ENCODE measurements at regions not wholly inside any gene's neighbourhood (a gene's known extent, or its start where the extent isn't known, plus 50 kb on each side); places are given as distances from the start of the nearest gene placed in this dataset.

DNA sequence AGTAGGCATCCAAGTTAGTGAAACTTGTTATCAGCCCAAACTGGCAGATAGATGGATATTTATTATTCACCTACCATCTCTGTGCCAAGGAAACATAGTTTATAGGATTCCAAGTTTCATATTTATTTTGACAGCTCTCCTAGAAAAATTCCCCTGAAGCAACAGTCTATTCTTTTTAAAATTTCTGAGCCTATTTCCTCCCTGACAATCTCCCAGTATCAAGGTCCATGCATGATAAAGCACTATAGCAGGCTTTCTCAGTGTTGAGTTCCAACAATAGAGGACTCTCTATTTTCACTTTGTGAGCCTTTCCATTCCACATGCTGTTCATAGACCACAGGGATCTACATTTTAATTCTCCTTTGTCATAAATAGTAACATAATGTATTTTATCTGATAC, 312.6 kb downstream of the SLITRK6 start:
- Histone ChIP-seq H4K20me1 (ENCODE audit: insufficient read depth, low read length) (no peaks in the 10 kb centered on the region), H3K27me3 (ENCODE audit: low read depth, low read length) (no peaks in the 10 kb centered on the region), H3K27ac (ENCODE audit: low read length) (no peak overlapping the region), H3K4me2 (ENCODE audit: low read length) (no peak overlapping the region), H2AFZ (ENCODE audit: low read depth, low read length) (no peak overlapping the region), H3K4me1 (ENCODE audit: low read length) (no peaks in the 10 kb centered on the region), H3K79me2 (ENCODE audit: low read length) (no peaks in the 10 kb centered on the region), H3K4me3 (ENCODE audit: low read length) (no peak overlapping the region), H3K36me3 (replicated peaks; ENCODE audit: low read depth, low read length) (no peaks in the 10 kb centered on the region), H3K9ac (ENCODE audit: low read length) (no peak overlapping the region), H3K9me3 (ENCODE audit: insufficient read depth, low read length) (no peaks in the 10 kb centered on the region)
- TF ChIP-seq CTCF (IDR thresholded peaks at IDR 0.05; ENCODE audit: low read depth, low read length) (no peak), EZH2phosphoT487 (IDR thresholded peaks at IDR 0.05; ENCODE audit: low read depth) (no peak)

GRCh38 chr13:85473144-85473543, 326.1 kb downstream of the SLITRK6 start:
- Histone ChIP-seq H4K20me1 (ENCODE audit: insufficient read depth, low read length) (no peaks in the 10 kb centered on the region), H3K9me3 (ENCODE audit: insufficient read depth, low read length) (0 out of 2 replicates have a peak, but pooled peaks cover 2% of the 10 kb centered on the region), H3K4me3 (ENCODE audit: low read length) (no peak overlapping the region), H3K27ac (ENCODE audit: low read length) (no peak overlapping the region), H3K27me3 (ENCODE audit: low read depth, low read length) (no peaks in the 10 kb centered on the region), H3K9ac (ENCODE audit: low read length) (no peak overlapping the region), H3K4me1 (ENCODE audit: low read length) (peaks cover 9% of the 10 kb centered on the region), H2AFZ (ENCODE audit: low read depth, low read length) (no peak overlapping the region), H3K79me2 (ENCODE audit: low read length) (no peaks in the 10 kb centered on the region), H3K36me3 (replicated peaks; ENCODE audit: low read depth, low read length) (no peaks in the 10 kb centered on the region), H3K4me2 (ENCODE audit: low read length) (no peak overlapping the region)
- no peak for TF ChIP-seq EZH2phosphoT487 (IDR thresholded peaks at IDR 0.05; ENCODE audit: low read depth)
- no peak for TF ChIP-seq CTCF (IDR thresholded peaks at IDR 0.05; ENCODE audit: low read depth, low read length)

DNA sequence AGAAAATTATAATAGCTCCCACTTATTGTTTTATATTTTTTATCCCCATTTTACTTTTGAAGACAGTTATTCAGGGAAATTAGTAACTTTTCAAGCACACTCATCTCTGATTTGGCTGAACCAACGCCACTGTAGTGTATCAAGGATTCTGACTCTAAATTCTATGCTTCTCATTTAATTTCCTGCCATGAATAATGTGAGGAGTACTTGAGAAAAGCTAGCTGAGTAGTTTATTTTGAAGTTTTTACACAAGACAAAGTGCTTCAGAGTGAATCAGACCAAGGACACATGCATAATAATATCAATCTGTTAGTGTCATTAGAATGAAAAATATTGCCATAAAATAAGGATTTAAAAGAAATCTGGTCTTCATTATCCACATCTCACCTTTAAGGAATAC, 329.9 kb downstream of the SLITRK6 start:
- TF ChIP-seq EZH2phosphoT487 (IDR thresholded peaks at IDR 0.05; ENCODE audit: low read depth) = no peak
- TF ChIP-seq CTCF (IDR thresholded peaks at IDR 0.05; ENCODE audit: low read depth, low read length) = no peak
- Histone ChIP-seq H3K4me3 (ENCODE audit: low read length) (no peak overlapping the region), H2AFZ (ENCODE audit: low read depth, low read length) (no peak overlapping the region)

DNA sequence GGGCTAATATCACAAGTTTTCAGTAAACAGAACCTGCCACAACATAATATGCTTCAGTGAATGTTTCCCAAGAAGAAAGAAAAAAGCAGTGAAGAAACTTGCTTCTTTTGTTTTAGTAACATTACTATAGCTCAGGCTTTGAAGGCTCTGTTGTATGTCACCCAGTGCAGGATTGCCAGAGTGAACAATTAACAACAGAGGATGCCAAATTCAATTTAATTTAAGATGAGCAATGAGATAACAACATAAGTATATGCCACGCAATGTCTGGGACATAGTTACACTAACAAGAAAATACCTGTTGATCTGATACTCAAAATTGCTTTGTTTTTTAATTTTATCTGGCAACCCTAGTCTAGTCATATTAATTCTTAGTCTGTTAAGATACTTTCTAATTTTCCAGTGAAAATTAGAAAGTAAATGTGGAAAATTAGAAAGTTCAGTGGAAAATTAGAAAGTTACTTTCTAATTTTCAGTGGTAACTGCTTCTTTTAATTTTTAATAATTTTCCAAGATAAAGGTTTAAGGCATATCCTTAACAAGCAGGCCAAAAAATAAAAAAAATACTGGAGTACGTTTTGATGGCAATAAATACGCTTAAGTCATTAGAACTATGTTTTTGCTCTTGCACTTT, 336.3 kb downstream of the SLITRK6 start:
- Histone ChIP-seq H3K27me3 (ENCODE audit: low read depth, low read length) (no peaks in the 10 kb centered on the region), H3K79me2 (ENCODE audit: low read length) (no peaks in the 10 kb centered on the region), H4K20me1 (ENCODE audit: insufficient read depth, low read length) (no peaks in the 10 kb centered on the region), H3K9ac (ENCODE audit: low read length) (no peak overlapping the region), H3K27ac (ENCODE audit: low read length) (no peak overlapping the region), H3K4me3 (ENCODE audit: low read length) (no peak overlapping the region), H3K4me2 (ENCODE audit: low read length) (no peak overlapping the region), H2AFZ (ENCODE audit: low read depth, low read length) (no peak overlapping the region), H3K9me3 (ENCODE audit: insufficient read depth, low read length) (peaks cover 7% of the 10 kb centered on the region), H3K36me3 (replicated peaks; ENCODE audit: low read depth, low read length) (peaks cover 3% of the 10 kb centered on the region), H3K4me1 (ENCODE audit: low read length) (peaks cover 8% of the 10 kb centered on the region; the same call in 1 of the 2 replicates)
- TF ChIP-seq EZH2phosphoT487 (IDR thresholded peaks at IDR 0.05; ENCODE audit: low read depth) (no peak), CTCF (IDR thresholded peaks at IDR 0.05; ENCODE audit: low read depth, low read length) (no peak)

More for the DNA sequence above, 329.9 kb downstream of the SLITRK6 start:
- no peak overlapping the region for H3K9ac ChIP-seq (ENCODE audit: low read length)
- H3K79me2 ChIP-seq (ENCODE audit: low read length) = no peaks in the 10 kb centered on the region
- no peaks in the 10 kb centered on the region for H4K20me1 ChIP-seq (ENCODE audit: insufficient read depth, low read length)
- H3K4me1 ChIP-seq (ENCODE audit: low read length) = peaks cover 9% of the 10 kb centered on the region
- H3K4me2 ChIP-seq (ENCODE audit: low read length) = no peak overlapping the region
- 0 out of 2 replicates have a peak, but pooled peaks cover 2% of the 10 kb centered on the region for H3K9me3 ChIP-seq (ENCODE audit: insufficient read depth, low read length)
- no peak overlapping the region for H3K27ac ChIP-seq (ENCODE audit: low read length)
- no peaks in the 10 kb centered on the region for H3K36me3 ChIP-seq (replicated peaks; ENCODE audit: low read depth, low read length)
- no peaks in the 10 kb centered on the region for H3K27me3 ChIP-seq (ENCODE audit: low read depth, low read length)
